Stomach (tissue), 4 donors: ENCODE measurements at regions not wholly inside any gene's neighbourhood (a gene's known extent, or its start where the extent isn't known, plus 50 kb on each side); places are given as distances from the start of the nearest gene placed in this dataset.

ENCODE experiments used
- EP300 ChIP-seq: sonication (generic); formaldehyde crosslinking; IDR thresholded peaks from one replicate; pipeline ENCODE4 v1.6.1; 2017; ENCODE audit warnings: antibody characterized with exemption
- POLR2A ChIP-seq, 4 donors: fragments of 450-650 bp; IDR thresholded peaks; one replicate each; pipeline ENCODE4 v1.6.1; 2016; ENCODE audit warnings: antibody characterized with exemption in 4 of 4, control low read depth in 2 of 4, mild to moderate bottlenecking in 1 of 4, moderate library complexity in 1 of 4
- POLR2AphosphoS5 ChIP-seq, 3 donors: sonication (generic); formaldehyde crosslinking; IDR thresholded peaks; one replicate each; pipeline ENCODE4 v1.6.1; 2016; ENCODE audit warnings: antibody characterized with exemption in 3 of 3
- TF ChIP-seq, protein P1 (sequence below), 7 experiments: fragments of 450-650 bp in 4 of 7; fragments of 200-600 bp in 3 of 7; sonication (generic) in 3 of 7; IDR thresholded peaks; one replicate each; pipeline ENCODE4 v1.5.1; 2016 to 2019; ENCODE audit warnings: antibody characterized with exemption in 7 of 7, control low read depth in 2 of 7, mild to moderate bottlenecking in 1 of 7

DNA sequence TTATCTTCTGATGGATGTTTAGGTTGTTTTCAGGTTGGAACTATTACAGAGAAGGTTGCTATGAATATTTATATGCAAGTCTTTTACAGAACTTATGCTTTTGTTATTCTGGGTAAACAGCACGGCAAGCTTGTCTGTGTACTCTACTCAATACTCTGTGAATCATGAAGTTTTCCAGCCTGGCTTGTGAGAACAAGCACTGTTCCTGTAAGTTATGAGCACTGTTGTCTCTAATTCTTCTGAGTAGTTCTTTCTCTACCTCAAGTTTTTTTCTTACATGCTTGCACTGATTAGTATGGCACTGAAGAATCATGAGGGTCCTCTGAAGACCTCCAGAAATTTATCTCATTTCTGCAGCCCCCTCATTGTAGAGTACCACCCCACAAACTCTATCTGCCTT is 496.9 kb downstream of the KCTD12 start:
- TF ChIP-seq EP300 (no peak), POLR2A (IDR thresholded peaks at IDR 0.05) (no peak), POLR2AphosphoS5 (IDR thresholded peaks at IDR 0.05) (no peak)
- TF ChIP-seq, protein P1, sequence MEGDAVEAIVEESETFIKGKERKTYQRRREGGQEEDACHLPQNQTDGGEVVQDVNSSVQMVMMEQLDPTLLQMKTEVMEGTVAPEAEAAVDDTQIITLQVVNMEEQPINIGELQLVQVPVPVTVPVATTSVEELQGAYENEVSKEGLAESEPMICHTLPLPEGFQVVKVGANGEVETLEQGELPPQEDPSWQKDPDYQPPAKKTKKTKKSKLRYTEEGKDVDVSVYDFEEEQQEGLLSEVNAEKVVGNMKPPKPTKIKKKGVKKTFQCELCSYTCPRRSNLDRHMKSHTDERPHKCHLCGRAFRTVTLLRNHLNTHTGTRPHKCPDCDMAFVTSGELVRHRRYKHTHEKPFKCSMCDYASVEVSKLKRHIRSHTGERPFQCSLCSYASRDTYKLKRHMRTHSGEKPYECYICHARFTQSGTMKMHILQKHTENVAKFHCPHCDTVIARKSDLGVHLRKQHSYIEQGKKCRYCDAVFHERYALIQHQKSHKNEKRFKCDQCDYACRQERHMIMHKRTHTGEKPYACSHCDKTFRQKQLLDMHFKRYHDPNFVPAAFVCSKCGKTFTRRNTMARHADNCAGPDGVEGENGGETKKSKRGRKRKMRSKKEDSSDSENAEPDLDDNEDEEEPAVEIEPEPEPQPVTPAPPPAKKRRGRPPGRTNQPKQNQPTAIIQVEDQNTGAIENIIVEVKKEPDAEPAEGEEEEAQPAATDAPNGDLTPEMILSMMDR (IDR thresholded peaks at IDR 0.05): no peak
